GM19452 (cell line): ENCODE measurements at regions not wholly inside any gene's neighbourhood (a gene's known extent, or its start where the extent isn't known, plus 50 kb on each side); places are given as distances from the start of the nearest gene placed in this dataset.
"Not testable (repeated sequence)": the region's sequence is repeated elsewhere in the genome, so short reads cannot be mapped to it uniquely, and the experiment has no call there.

ENCODE experiments used
- ATAC-seq: cut with Tn5 transposase; IDR thresholded peaks from one replicate; pipeline ENCODE4 v1.9.1; 2021; ENCODE audit not compliant: unreplicated experiment

DNA sequence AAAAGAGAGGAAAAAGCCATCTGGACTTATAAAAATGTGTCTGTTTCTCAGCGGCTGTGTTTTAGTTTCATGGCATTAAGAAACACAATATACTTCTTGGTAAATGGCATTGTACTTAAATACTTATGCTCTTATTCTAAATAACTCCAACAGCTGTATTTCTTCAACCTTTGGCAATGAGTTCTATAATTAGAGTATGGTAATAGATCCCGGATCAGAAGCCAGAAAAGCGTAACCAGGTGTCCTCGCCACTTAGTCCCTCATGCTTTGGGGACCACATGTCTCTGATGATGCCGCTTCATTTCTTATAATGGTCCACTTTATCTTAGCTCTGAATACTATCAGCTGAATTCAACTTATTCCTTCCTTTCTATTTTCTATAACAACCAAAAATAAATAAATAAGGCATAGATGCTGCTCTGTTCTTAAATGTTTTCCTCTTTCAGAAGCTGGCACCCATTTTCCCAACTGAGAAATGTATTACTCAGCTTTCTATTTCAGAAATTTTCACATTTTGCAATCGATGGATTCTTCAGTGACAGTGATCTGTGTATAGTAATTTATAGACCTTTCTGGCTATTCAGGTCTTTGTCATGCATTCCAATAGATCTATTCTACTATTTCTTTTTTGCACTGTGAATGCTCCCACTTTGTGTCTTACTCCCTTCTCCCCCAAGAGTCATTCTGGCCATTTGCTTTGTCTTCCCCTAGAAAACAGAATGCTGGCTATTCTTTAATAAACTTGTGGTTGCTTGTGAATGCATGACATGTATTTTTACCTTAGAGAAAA lies 87.6 kb upstream of the KBTBD8 start:
- no peak for ATAC-seq

DNA sequence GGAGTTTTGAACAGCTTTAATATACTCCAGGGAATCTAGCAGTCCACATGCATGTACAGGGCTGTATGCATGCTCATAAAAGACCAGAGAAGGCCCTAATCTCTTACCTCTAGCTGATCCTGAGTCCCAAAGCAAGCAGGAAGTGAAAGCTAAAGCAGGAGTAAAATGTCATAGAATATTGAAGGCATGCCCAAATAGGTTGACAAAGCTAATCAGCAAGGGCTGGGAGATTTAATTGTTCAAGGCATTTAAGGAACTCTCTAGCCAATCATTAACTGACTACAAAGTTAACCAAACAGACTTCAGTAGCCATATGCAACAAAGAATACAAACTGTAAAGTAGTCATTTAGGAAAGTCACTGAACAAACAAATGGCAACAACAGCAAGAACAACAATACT lies 85.8 kb upstream of the KBTBD8 start:
- no peak for ATAC-seq

DNA sequence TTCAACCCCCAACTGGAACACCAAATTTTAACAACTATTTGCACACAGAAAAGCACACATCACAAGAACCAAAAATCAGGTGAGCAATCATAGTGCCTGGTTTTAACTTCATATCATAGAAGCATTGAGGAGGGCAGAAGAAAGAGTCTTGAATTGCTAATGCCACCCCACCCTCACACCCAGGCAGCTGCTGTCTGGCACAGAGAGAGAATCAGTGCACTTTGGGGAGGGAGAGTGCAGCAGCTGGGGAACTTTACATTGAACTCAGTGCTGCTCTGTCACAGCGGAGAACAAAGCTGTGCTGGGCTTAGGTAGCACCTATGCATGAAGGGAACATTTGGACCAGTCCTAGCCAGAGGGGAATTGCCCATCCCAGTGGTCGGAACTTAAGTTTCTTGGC lies 76.0 kb upstream of the KBTBD8 start:
- no peak for ATAC-seq

DNA sequence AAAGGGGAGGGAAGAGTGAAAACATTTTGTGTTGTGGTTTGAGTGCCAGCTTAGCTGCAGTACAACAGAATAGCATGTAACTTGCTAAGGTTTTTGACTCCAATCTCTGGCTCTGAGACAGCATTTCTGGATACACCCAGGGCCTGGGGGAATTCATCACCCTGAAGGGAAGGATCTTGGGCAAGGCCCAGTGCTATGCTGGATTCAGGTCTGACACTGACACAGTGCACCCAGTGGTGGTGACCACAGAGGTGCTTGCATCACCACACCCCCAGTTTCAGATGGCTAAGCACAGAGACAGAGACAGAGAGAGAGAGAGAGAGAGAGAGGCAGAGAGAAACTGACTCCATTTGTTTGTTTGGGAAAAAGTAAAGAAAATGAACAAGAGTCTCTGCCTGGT lies 74.1 kb upstream of the KBTBD8 start:
- no peak for ATAC-seq

DNA sequence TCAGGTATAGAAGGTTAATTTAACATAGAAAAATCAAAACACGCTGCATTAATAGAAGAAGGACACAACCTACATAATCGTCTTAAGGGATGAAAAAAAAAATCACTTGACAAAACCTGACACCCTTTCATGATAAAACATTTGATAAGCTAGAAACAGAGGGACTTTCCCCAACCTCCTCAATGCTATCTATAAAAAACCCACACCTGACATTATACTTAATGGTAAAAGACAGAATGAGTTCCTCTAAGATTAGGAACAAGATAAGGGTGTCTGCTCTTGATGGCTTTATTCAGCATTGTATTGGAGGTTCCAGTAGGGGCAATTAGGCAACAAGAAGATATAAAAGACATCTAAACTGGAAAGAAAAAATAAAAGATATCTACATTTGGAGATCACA lies 69.9 kb upstream of the KBTBD8 start:
- no peak for ATAC-seq

DNA sequence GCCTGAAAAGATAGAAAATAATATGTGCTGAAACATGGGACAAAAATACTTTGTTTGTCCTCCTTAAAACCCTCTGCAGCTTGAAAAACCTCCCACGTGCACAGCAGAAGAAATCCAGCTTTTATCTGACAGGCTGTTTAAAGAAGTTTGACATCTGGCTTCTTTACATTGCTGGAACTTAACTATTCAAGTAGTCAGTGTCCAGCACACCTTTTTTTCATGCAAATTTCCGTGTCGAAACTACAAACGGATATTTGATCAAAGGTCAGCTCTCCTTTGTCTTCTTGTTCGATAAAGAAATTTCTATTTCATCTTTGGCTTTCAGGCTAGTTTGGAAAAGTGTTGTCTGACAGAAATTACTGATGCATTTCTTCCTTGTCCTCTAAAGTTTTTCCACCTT lies 66.8 kb upstream of the KBTBD8 start:
- ATAC-seq, result no peak

DNA sequence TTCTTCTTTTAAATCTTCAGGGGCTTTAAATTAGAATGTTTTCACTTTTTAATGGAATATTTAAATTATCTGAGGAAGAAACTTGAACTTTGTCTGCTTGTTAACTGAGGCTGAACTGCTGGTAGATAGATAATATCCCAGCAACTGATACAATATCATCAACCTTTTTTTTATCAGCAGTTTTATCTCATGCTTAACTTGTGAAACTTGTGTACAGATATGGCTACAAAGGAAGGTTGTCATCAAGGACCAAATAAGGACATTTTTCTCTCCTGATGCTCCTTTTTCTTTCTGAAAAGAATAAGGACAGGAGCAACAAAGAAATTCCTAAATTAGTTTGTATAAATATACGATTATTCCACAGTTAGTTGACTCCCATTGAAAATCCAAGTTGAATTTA lies 66.4 kb upstream of the KBTBD8 start:
- ATAC-seq, result no peak

- ATAC-seq, result no peak
Observed at GRCh38 chr3:66933233-66933632, 64.9 kb upstream of the KBTBD8 start.

GRCh38 chr3:66934041-66934440 lies 64.1 kb upstream of the KBTBD8 start:
- no peak for ATAC-seq

DNA sequence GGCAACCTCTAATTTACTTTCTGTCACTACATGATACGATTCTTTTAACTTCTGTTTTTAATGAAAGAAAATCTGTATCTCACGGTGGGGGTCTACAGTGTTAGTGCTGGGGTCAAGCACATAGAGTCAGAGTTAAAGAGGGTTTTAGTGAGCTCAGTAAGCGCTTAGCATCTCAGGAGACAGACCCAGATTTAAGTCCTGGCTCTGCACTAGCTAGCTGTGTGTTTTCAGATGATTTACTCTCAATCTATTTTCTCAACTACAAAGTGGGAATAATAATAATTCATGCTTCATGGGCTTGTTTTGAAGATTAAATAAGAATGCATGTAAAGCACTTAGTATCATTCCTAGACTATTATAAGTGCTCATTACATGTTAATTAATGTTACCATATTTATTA lies 63.4 kb upstream of the KBTBD8 start:
- no peak for ATAC-seq

DNA sequence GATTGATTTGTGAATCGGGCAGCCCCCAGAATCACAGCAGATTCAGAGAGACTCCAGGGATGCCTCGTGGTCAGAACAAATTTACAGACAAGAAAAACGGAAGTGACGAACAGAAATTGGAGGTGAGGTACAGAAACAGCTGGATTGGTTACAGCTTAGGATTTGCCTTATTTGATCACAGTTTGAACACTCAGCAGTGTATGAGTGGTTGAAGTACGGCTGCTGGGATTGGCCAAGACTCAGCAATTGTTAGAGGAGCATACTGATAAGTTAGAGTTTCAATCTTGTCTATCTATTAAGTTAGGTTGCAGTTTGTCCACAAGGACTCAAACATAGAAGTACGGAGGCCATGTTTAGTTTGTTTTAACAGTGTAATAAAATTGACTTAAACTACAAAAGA lies 61.1 kb upstream of the KBTBD8 start:
- ATAC-seq, result not testable (repeated sequence)

GRCh38 chr3:66938338-66938963 lies 59.7 kb upstream of the KBTBD8 start:
- no peak for ATAC-seq

DNA sequence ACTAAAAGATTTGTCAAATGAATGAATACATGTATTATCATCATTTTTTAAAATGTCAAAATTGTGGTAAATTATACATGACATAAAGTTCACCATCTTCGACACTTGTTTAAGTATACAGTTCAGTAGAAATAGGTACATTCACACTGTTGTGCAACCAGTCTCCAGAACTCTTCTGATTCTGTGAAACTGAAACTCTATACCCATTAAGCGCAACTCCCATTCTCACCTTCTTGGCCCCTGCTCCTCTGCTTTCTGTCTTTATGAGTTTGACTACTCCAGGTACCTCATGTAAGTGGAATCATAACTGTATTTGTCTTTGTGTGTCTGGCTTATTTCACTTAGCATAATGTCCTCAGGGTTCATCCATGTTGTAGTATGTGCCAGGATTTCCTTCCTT lies 50.1 kb upstream of the KBTBD8 start:
- ATAC-seq, result no peak
